ENCODE measurements at regions not wholly inside any gene's neighbourhood (a gene's known extent, or its start where the extent isn't known, plus 50 kb on each side); places are given as distances from the start of the nearest gene placed in this dataset.

DNA sequence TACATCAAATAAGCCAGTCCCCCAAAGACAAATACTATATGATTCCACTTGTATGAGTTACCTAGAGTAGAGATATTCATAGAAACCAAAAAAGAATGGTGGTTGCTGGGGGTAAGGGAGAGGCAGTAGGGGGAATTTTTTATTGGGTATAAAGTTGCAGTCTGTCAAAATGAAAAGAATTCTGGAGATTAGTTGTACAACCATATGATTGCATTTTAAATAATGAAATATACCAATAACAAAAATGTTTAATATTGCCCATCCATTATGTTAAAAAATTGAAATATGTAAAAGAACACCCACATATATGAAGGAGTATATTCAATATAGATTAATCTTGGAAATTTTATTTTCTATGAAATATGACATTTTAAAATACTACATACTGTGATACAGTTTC, 1383.5 kb downstream of the FSCB start:
- H3K9me3 ChIP-seq (ENCODE audit: control insufficient read depth in 2 of 3, insufficient read depth in 1 of 3, low read length in 3 of 3), result no peaks in the 10 kb centered on the region
- no peak overlapping the region for H3K9ac ChIP-seq (ENCODE audit: low read length in 3 of 3)
- no peak for DNase-seq
- intact Hi-C loops (cut with DNase I), result no loop called here
- FAIRE-seq, result no peak
- H3K27me3 ChIP-seq (ENCODE audit: control insufficient read depth, insufficient read depth, low read length), result no peaks in the 10 kb centered on the region
- H3K4me3 ChIP-seq (ENCODE audit: low read length in 3 of 3), result no peak overlapping the region
- no peaks in the 10 kb centered on the region for H3K4me1 ChIP-seq (ENCODE audit: control insufficient read depth in 2 of 3, insufficient read depth in 2 of 3, low read depth in 1 of 3, low read length in 3 of 3)
- no peaks in the 10 kb centered on the region for H3K36me3 ChIP-seq (ENCODE audit: control insufficient read depth in 2 of 3, insufficient read depth in 3 of 3, low read length in 3 of 3)
- TF ChIP-seq, protein P1, sequence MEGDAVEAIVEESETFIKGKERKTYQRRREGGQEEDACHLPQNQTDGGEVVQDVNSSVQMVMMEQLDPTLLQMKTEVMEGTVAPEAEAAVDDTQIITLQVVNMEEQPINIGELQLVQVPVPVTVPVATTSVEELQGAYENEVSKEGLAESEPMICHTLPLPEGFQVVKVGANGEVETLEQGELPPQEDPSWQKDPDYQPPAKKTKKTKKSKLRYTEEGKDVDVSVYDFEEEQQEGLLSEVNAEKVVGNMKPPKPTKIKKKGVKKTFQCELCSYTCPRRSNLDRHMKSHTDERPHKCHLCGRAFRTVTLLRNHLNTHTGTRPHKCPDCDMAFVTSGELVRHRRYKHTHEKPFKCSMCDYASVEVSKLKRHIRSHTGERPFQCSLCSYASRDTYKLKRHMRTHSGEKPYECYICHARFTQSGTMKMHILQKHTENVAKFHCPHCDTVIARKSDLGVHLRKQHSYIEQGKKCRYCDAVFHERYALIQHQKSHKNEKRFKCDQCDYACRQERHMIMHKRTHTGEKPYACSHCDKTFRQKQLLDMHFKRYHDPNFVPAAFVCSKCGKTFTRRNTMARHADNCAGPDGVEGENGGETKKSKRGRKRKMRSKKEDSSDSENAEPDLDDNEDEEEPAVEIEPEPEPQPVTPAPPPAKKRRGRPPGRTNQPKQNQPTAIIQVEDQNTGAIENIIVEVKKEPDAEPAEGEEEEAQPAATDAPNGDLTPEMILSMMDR (IDR thresholded peaks at IDR 0.05; ENCODE audit: borderline replicate concordance, extremely low read depth, insufficient read depth), result no peak
- no peak overlapping the region for H3K27ac ChIP-seq (ENCODE audit: low read depth in 2 of 2, low read length in 2 of 2)

GRCh38 chr14:43119672-43120071, 1387.4 kb downstream of the FSCB start:
- Histone ChIP-seq H3K27me3 (ENCODE audit: control insufficient read depth, insufficient read depth, low read length) (no peaks in the 10 kb centered on the region), H3K9ac (ENCODE audit: low read length in 3 of 3) (no peak overlapping the region), H3K9me3 (ENCODE audit: control insufficient read depth in 2 of 3, insufficient read depth in 1 of 3, low read length in 3 of 3) (no peaks in the 10 kb centered on the region), H3K4me3 (ENCODE audit: low read length in 3 of 3) (no peak overlapping the region), H3K36me3 (ENCODE audit: control insufficient read depth in 2 of 3, insufficient read depth in 3 of 3, low read length in 3 of 3) (no peaks in the 10 kb centered on the region), H3K27ac (ENCODE audit: low read depth in 2 of 2, low read length in 2 of 2) (no peak overlapping the region), H3K4me1 (ENCODE audit: control insufficient read depth in 2 of 3, insufficient read depth in 2 of 3, low read depth in 1 of 3, low read length in 3 of 3) (no peaks in the 10 kb centered on the region)
- FAIRE-seq, result no peak
- no peak for DNase-seq
- intact Hi-C loops (cut with DNase I), result no loop called here
- TF ChIP-seq, protein P1 (IDR thresholded peaks at IDR 0.05; ENCODE audit: borderline replicate concordance, extremely low read depth, insufficient read depth), result no peak

DNA sequence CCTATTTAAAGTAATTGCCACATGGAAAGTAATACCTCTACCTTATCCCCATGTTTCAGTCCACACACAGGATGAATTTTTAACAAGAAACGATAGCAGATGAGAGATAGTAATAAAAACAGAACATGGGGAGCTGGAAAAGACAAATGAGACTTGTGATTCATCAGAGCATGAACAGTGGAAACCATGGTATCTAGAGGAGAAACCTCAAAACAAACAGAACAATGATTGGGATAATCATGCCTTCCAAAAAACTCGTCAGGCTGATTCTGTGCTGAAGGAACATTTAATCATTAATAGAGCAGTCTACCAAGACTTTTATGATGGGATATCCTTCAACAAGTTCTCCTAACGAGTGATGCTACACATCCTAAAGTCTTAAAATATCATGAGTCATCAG, 1390.7 kb downstream of the FSCB start:
- Histone ChIP-seq H3K27ac (ENCODE audit: low read depth in 2 of 2, low read length in 2 of 2) (no peak overlapping the region), H3K4me1 (ENCODE audit: control insufficient read depth in 2 of 3, insufficient read depth in 2 of 3, low read depth in 1 of 3, low read length in 3 of 3) (no peaks in the 10 kb centered on the region), H3K9ac (ENCODE audit: low read length in 3 of 3) (no peak overlapping the region), H3K9me3 (ENCODE audit: control insufficient read depth in 2 of 3, insufficient read depth in 1 of 3, low read length in 3 of 3) (no peaks in the 10 kb centered on the region), H3K4me3 (ENCODE audit: low read length in 3 of 3) (no peak overlapping the region), H3K27me3 (ENCODE audit: control insufficient read depth, insufficient read depth, low read length) (no peaks in the 10 kb centered on the region), H3K36me3 (ENCODE audit: control insufficient read depth in 2 of 3, insufficient read depth in 3 of 3, low read length in 3 of 3) (no peaks in the 10 kb centered on the region)
- DNase-seq (no peak), FAIRE-seq (no peak)
- TF ChIP-seq, protein P1 (IDR thresholded peaks at IDR 0.05; ENCODE audit: borderline replicate concordance, extremely low read depth, insufficient read depth), result no peak
- intact Hi-C loops (cut with DNase I), result no loop called here

GRCh38 chr14:43105305-43105704, 1401.8 kb downstream of the FSCB start:
- Histone ChIP-seq H3K27me3 (ENCODE audit: control insufficient read depth, insufficient read depth, low read length) (no peaks in the 10 kb centered on the region), H3K27ac (ENCODE audit: low read depth in 2 of 2, low read length in 2 of 2) (no peak overlapping the region), H3K4me1 (ENCODE audit: control insufficient read depth in 2 of 3, insufficient read depth in 2 of 3, low read depth in 1 of 3, low read length in 3 of 3) (no peaks in the 10 kb centered on the region), H3K9me3 (ENCODE audit: control insufficient read depth in 2 of 3, insufficient read depth in 1 of 3, low read length in 3 of 3) (no peaks in the 10 kb centered on the region), H3K9ac (ENCODE audit: low read length in 3 of 3) (no peak overlapping the region), H3K4me3 (ENCODE audit: low read length in 3 of 3) (no peak overlapping the region), H3K36me3 (ENCODE audit: control insufficient read depth in 2 of 3, insufficient read depth in 3 of 3, low read length in 3 of 3) (no peaks in the 10 kb centered on the region)
- TF ChIP-seq, protein P1 (IDR thresholded peaks at IDR 0.05; ENCODE audit: borderline replicate concordance, extremely low read depth, insufficient read depth), result no peak
- DNase-seq (no peak), FAIRE-seq (no peak)
- intact Hi-C loops (cut with DNase I), result no loop called here

All from kidney (tissue), 13 donors.